ENCODE measurements at regions not wholly inside any gene's neighbourhood (a gene's known extent, or its start where the extent isn't known, plus 50 kb on each side); places are given as distances from the start of the nearest gene placed in this dataset.

DNA sequence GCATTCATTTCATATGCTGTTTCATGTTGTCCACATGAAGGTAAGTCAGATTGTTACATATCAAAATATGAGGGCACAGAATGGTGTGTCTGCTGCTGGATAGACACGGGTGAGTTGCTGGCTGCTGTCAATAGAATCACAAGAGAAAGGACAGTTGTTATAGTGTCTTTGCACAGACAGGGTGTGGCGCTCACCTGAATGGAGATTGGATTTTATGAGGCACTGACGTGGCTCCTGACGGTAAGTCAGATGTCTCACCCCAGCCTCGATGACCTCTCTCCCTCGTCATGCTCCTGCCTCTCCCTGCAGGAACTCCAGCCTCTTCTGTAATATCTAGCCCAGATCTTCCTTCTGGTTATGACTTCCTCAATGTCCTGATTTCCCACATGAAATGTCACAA is 75.4 kb upstream of the SELENOP start:
- peaks cover 2% of the 10 kb centered on the region for H3K9me3 Mint-ChIP-seq (ENCODE audit: unreplicated experiment)

GRCh38 chr5:42886635-42887034 is 74.9 kb upstream of the SELENOP start:
- no peaks in the 10 kb centered on the region for H3K27me3 Mint-ChIP-seq (ENCODE audit: unreplicated experiment)
- peaks cover 4% of the 10 kb centered on the region for H3K4me1 Mint-ChIP-seq (ENCODE audit: low read depth, unreplicated experiment)
- no peak overlapping the region for H3K4me3 Mint-ChIP-seq (ENCODE audit: unreplicated experiment)
- TF ChIP-seq CTCF (IDR thresholded peaks at IDR 0.05; ENCODE audit: partially characterized antibody, unreplicated experiment): no peak
- no peak overlapping the region for H3K27ac Mint-ChIP-seq (ENCODE audit: unreplicated experiment)
- peaks cover 2% of the 10 kb centered on the region for H3K9me3 Mint-ChIP-seq (ENCODE audit: unreplicated experiment)
- no peak for DNase-seq
- H3K36me3 Mint-ChIP-seq (ENCODE audit: unreplicated experiment): no peaks in the 10 kb centered on the region

More for the DNA sequence above, 75.4 kb upstream of the SELENOP start:
- TF ChIP-seq CTCF (IDR thresholded peaks at IDR 0.05; ENCODE audit: partially characterized antibody, unreplicated experiment): no peak
- Mint-ChIP-seq H3K27me3 (ENCODE audit: unreplicated experiment) (no peaks in the 10 kb centered on the region), H3K36me3 (ENCODE audit: unreplicated experiment) (no peaks in the 10 kb centered on the region), H3K4me3 (ENCODE audit: unreplicated experiment) (no peak overlapping the region), H3K27ac (ENCODE audit: unreplicated experiment) (no peak overlapping the region), H3K4me1 (ENCODE audit: low read depth, unreplicated experiment) (no peaks in the 10 kb centered on the region)
- DNase-seq: no peak

- DNase-seq: no peak
- Mint-ChIP-seq H3K27me3 (ENCODE audit: unreplicated experiment) (no peaks in the 10 kb centered on the region), H3K4me3 (ENCODE audit: unreplicated experiment) (no peak overlapping the region), H3K27ac (ENCODE audit: unreplicated experiment) (no peak overlapping the region), H3K4me1 (ENCODE audit: low read depth, unreplicated experiment) (peaks cover 6% of the 10 kb centered on the region), H3K36me3 (ENCODE audit: unreplicated experiment) (no peaks in the 10 kb centered on the region), H3K9me3 (ENCODE audit: unreplicated experiment) (peaks cover 1% of the 10 kb centered on the region)
- no peak for TF ChIP-seq CTCF (IDR thresholded peaks at IDR 0.05; ENCODE audit: partially characterized antibody, unreplicated experiment)
Measured at GRCh38 chr5:42884326-42884725, 72.6 kb upstream of the SELENOP start.

DNA sequence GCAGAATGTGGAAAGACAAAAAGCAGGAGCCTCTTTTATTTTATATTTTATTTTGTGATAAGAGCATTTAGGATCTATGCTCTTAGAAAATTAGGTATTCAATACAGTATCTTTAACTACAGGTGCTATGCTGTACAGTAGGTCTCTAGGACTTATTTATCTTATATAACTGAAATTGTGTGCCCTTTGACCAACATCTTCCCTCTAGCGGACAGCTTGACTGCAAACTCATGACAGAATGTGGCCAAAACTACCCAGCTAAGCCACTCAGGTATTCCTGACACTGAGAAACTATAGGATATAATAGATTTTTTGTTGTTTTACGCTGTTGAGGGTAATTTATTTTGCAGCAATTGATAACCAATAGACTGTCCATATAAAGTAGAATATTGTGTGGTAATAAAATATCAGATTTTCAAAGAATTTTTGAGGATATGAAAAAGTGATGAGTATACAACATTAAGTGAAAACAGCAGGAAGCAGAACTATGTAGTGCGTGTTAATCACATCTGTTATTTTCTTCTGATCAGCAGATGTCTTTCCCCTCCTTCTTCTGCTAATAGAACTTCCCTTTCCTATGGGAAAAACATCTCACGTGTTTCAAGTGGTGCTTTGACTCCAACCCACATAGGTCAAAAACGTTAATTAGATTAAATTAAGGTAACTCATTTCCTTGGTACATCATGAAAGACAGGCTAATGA is 69.9 kb upstream of the SELENOP start:
- no peak for TF ChIP-seq CTCF (IDR thresholded peaks at IDR 0.05; ENCODE audit: partially characterized antibody, unreplicated experiment)
- Mint-ChIP-seq H3K9me3 (ENCODE audit: unreplicated experiment) (peaks cover 1% of the 10 kb centered on the region), H3K36me3 (ENCODE audit: unreplicated experiment) (no peaks in the 10 kb centered on the region), H3K4me3 (ENCODE audit: unreplicated experiment) (no peak overlapping the region), H3K4me1 (ENCODE audit: low read depth, unreplicated experiment) (peaks cover 6% of the 10 kb centered on the region), H3K27me3 (ENCODE audit: unreplicated experiment) (no peaks in the 10 kb centered on the region), H3K27ac (ENCODE audit: unreplicated experiment) (no peak overlapping the region)
- no peak for DNase-seq

- DNase-seq: no peak
- Mint-ChIP-seq H3K27ac (ENCODE audit: unreplicated experiment) (no peak overlapping the region), H3K27me3 (ENCODE audit: unreplicated experiment) (no peaks in the 10 kb centered on the region), H3K4me1 (ENCODE audit: low read depth, unreplicated experiment) (peaks cover 6% of the 10 kb centered on the region), H3K36me3 (ENCODE audit: unreplicated experiment) (no peaks in the 10 kb centered on the region), H3K4me3 (ENCODE audit: unreplicated experiment) (no peak overlapping the region), H3K9me3 (ENCODE audit: unreplicated experiment) (peaks cover 1% of the 10 kb centered on the region)
- no peak for TF ChIP-seq CTCF (IDR thresholded peaks at IDR 0.05; ENCODE audit: partially characterized antibody, unreplicated experiment)
Measured at GRCh38 chr5:42880496-42881150, 68.9 kb upstream of the SELENOP start.

Measured in glutamatergic neuron (in vitro differentiated cells).